Smooth muscle cell (in vitro differentiated cells): ENCODE measurements at regions not wholly inside any gene's neighbourhood (a gene's known extent, or its start where the extent isn't known, plus 50 kb on each side); places are given as distances from the start of the nearest gene placed in this dataset.

Experiments used
- DNase-seq: peaks from one replicate; lab custom pipeline; 2025; ENCODE audit not compliant: unreplicated experiment; lab: John Stamatoyannopoulos, UW
- H2AFZ ChIP-seq: fragments of 200-600 bp; sonication (generic); 2 replicates; pipeline ENCODE4 v1.6.0; 2016; ENCODE audit warnings: antibody characterized with exemption, low read depth, mild to moderate bottlenecking
- H3F3A ChIP-seq: fragments of 200-600 bp; sonication (generic); 2 replicates; pipeline ENCODE4 v1.6.0; 2017; ENCODE audit warnings: antibody characterized with exemption, low read depth
- H3K27ac ChIP-seq: fragments of 200-600 bp; sonication (generic); 2 replicates; pipeline ENCODE4 v1.5.1; 2016; ENCODE audit warnings: low read depth, mild to moderate bottlenecking
- H3K27me3 ChIP-seq: fragments of 200-600 bp; sonication (generic); 2 replicates; pipeline ENCODE4 v1.6.1; 2016; ENCODE audit warnings: low read depth, mild to moderate bottlenecking
- H3K36me3 ChIP-seq: fragments of 200-600 bp; sonication (generic); 2 replicates; pipeline ENCODE4 v1.5.1; 2016; ENCODE audit warnings: low read depth
- H3K4me1 ChIP-seq: fragments of 200-600 bp; sonication (generic); 2 replicates; pipeline ENCODE4 v1.5.1; 2016; ENCODE audit warnings: low read depth
- H3K4me2 ChIP-seq: fragments of 200-600 bp; sonication (generic); 2 replicates; pipeline ENCODE4 v1.6.0; 2016; ENCODE audit warnings: mild to moderate bottlenecking
- H3K4me3 ChIP-seq: fragments of 200-600 bp; sonication (generic); 2 replicates; pipeline ENCODE4 v1.5.1; 2016; ENCODE audit warnings: mild to moderate bottlenecking
- H3K79me2 ChIP-seq: fragments of 200-600 bp; sonication (generic); 2 replicates; pipeline ENCODE4 v1.6.0; 2016; ENCODE audit warnings: low read depth, mild to moderate bottlenecking
- H3K9ac ChIP-seq: fragments of 200-600 bp; sonication (generic); 2 replicates; pipeline ENCODE4 v1.6.0; 2016; ENCODE audit warnings: low read depth
- H3K9me3 ChIP-seq: fragments of 200-600 bp; sonication (generic); replicated peaks from 2 replicates; pipeline ENCODE4 v1.5.1; 2016; ENCODE audit warnings: low read depth
- H4K20me1 ChIP-seq: fragments of 200-600 bp; sonication (generic); 2 replicates; pipeline ENCODE4 v1.6.0; 2016; ENCODE audit warnings: low read depth
- CTCF ChIP-seq: fragments of 200-600 bp; sonication (generic); IDR thresholded peaks from 2 replicates; pipeline ENCODE4 v1.5.1; 2017; ENCODE audit warnings: borderline replicate concordance, mild to moderate bottlenecking, antibody characterized with exemption; ENCODE audit not compliant: insufficient read depth, poor library complexity, severe bottlenecking
- WGBS: methylation state at CpG from one replicate; pipeline ENCODE4 v1.1.7; 2016; ENCODE audit warnings: low lambda C conversion rate; 5-methylcytosine and 5-hydroxymethylcytosine counted together

- no peaks in the 10 kb centered on the region for H3K79me2 ChIP-seq
- H3K4me3 ChIP-seq: no peak overlapping the region
- no peak overlapping the region for H2AFZ ChIP-seq
- no peaks in the 10 kb centered on the region for H3K36me3 ChIP-seq
- H3K27ac ChIP-seq: no peak overlapping the region
- H3K4me1 ChIP-seq: peaks cover 8% of the 10 kb centered on the region
- H3K27me3 ChIP-seq: no peaks in the 10 kb centered on the region
- no peaks in the 10 kb centered on the region for H3K9me3 ChIP-seq
- no peaks in the 10 kb centered on the region for H4K20me1 ChIP-seq
- H3K4me2 ChIP-seq: no peak overlapping the region
- H3K9ac ChIP-seq: no peak overlapping the region
- no peak for TF ChIP-seq CTCF
- WGBS: 83% methylated on average over 8 of the region's 8 CpGs
- DNase-seq: no peak
- H3F3A ChIP-seq: peaks cover 3% of the 10 kb centered on the region
Observed at GRCh38 chr2:8408560-8409460, 273.0 kb upstream of the ID2 start.

GRCh38 chr2:8409461-8410260 lies 272.2 kb upstream of the ID2 start:
- no peak for TF ChIP-seq CTCF
- no peaks in the 10 kb centered on the region for H3K36me3 ChIP-seq
- no peak overlapping the region for H3K4me3 ChIP-seq
- no peak overlapping the region for H2AFZ ChIP-seq
- no peak overlapping the region for H3K9ac ChIP-seq
- no peaks in the 10 kb centered on the region for H4K20me1 ChIP-seq
- whole genome bisulfite sequencing: 98% methylated on average over 5 of the region's 5 CpGs
- H3K27ac ChIP-seq: no peak overlapping the region
- H3F3A ChIP-seq: peaks cover 3% of the 10 kb centered on the region
- no peak overlapping the region for H3K4me2 ChIP-seq
- H3K79me2 ChIP-seq: no peaks in the 10 kb centered on the region
- DNase-seq: no peak
- H3K4me1 ChIP-seq: peaks cover 8% of the 10 kb centered on the region
- no peaks in the 10 kb centered on the region for H3K9me3 ChIP-seq
- no peaks in the 10 kb centered on the region for H3K27me3 ChIP-seq

- WGBS: 49% methylated on average over 9 of the region's 9 CpGs
- no peaks in the 10 kb centered on the region for H3K9me3 ChIP-seq
- H3K9ac ChIP-seq: no peak overlapping the region
- H3K27me3 ChIP-seq: no peaks in the 10 kb centered on the region
- H3K4me2 ChIP-seq: peak overlapping the region; percentile 7
- peak overlapping the region; percentile 11 for H2AFZ ChIP-seq
- TF ChIP-seq CTCF: no peak
- peak overlapping the region; percentile 8 for H3K27ac ChIP-seq
- peaks cover 3% of the 10 kb centered on the region for H3F3A ChIP-seq
- no peaks in the 10 kb centered on the region for H3K79me2 ChIP-seq
- DNase-seq: no peak
- H3K36me3 ChIP-seq: no peaks in the 10 kb centered on the region
- no peak overlapping the region for H3K4me3 ChIP-seq
- peaks cover 8% of the 10 kb centered on the region for H3K4me1 ChIP-seq
- no peaks in the 10 kb centered on the region for H4K20me1 ChIP-seq
Observed at GRCh38 chr2:8412082-8412481, 269.8 kb upstream of the ID2 start.
